ENCODE measurements at regions not wholly inside any gene's neighbourhood (a gene's known extent, or its start where the extent isn't known, plus 50 kb on each side); places are given as distances from the start of the nearest gene placed in this dataset.

GRCh38 chr20:37643400-37643799, 50.4 kb upstream of the CTNNBL1 start:
- no peak for DNase-seq (ENCODE audit: low spot score)

- no peak for DNase-seq (ENCODE audit: low spot score)
Observed at GRCh38 chr20:37642246-37642645, 51.6 kb upstream of the CTNNBL1 start.

- DNase-seq (ENCODE audit: low spot score), result no peak
Observed at GRCh38 chr20:37640600-37641561, 52.9 kb upstream of the CTNNBL1 start.

- no peak for DNase-seq (ENCODE audit: low spot score)
Observed at GRCh38 chr20:37638527-37638926, 55.3 kb upstream of the CTNNBL1 start.

- DNase-seq (ENCODE audit: low spot score), result no peak
Observed at GRCh38 chr20:37636977-37637376, 56.9 kb upstream of the CTNNBL1 start.

- DNase-seq (ENCODE audit: low spot score), result no peak
Observed at GRCh38 chr20:37636212-37636975, 57.4 kb upstream of the CTNNBL1 start.

- DNase-seq (ENCODE audit: low spot score), result no peak
Observed at GRCh38 chr20:37630993-37631392, 62.8 kb upstream of the CTNNBL1 start.

- DNase-seq (ENCODE audit: low spot score), result no peak
Observed at GRCh38 chr20:37630166-37630565, 63.7 kb upstream of the CTNNBL1 start.

GRCh38 chr20:37627767-37628130, 66.1 kb upstream of the CTNNBL1 start:
- DNase-seq (ENCODE audit: low spot score), result no peak

GRCh38 chr20:37627060-37627766, 66.6 kb upstream of the CTNNBL1 start:
- no peak for DNase-seq (ENCODE audit: low spot score)

GRCh38 chr20:37624963-37625362, 68.9 kb upstream of the CTNNBL1 start:
- DNase-seq (ENCODE audit: low spot score), result no peak

- no peak for DNase-seq (ENCODE audit: low spot score)
Observed at GRCh38 chr20:37622728-37623127, 71.1 kb upstream of the CTNNBL1 start.

GRCh38 chr20:37619496-37619895, 74.3 kb upstream of the CTNNBL1 start:
- no peak for DNase-seq (ENCODE audit: low spot score)

GRCh38 chr20:37616110-37616425, 77.8 kb upstream of the CTNNBL1 start:
- no peak for DNase-seq (ENCODE audit: low spot score)

GRCh38 chr20:37615340-37616109, 78.3 kb upstream of the CTNNBL1 start:
- peak; percentile 50 for DNase-seq (ENCODE audit: low spot score)

- no peak for DNase-seq (ENCODE audit: low spot score)
Observed at GRCh38 chr20:37611852-37612251, 82.0 kb upstream of the CTNNBL1 start.

- DNase-seq (ENCODE audit: low spot score), result no peak
Observed at GRCh38 chr20:37611346-37611745, 82.5 kb upstream of the CTNNBL1 start.

GRCh38 chr20:37610203-37610798, 82.6 kb upstream of the BLCAP start:
- no peak for DNase-seq (ENCODE audit: low spot score)

- no peak for DNase-seq (ENCODE audit: low spot score)
Observed at GRCh38 chr20:37602634-37603033, 75.0 kb upstream of the BLCAP start.

- DNase-seq (ENCODE audit: low spot score), result no peak
Observed at GRCh38 chr20:37600486-37600885, 72.8 kb upstream of the BLCAP start.

- DNase-seq (ENCODE audit: low spot score), result no peak
Observed at GRCh38 chr20:37598575-37599342, 71.1 kb upstream of the BLCAP start.
